Activated T-helper 9 cell treated with anti-CD3 and anti-CD28 coated beads, Interleukin-2, amount 50 U/mL, for 16 hours (primary cell): ENCODE measurements at regions not wholly inside any gene's neighbourhood (a gene's known extent, or its start where the extent isn't known, plus 50 kb on each side); places are given as distances from the start of the nearest gene placed in this dataset.

Source experiments
- DNase-seq: peaks from one replicate; pipeline ENCODE4 v3.0.0-alpha.2; 2020; ENCODE audit warnings: low read depth

- no peak for DNase-seq
These were observed 205.0 kb upstream of the ZNF462 start for GRCh38 chr9:106657926-106658325.

- no peak for DNase-seq
These were observed 194.4 kb upstream of the ZNF462 start for GRCh38 chr9:106668534-106668933.

DNA sequence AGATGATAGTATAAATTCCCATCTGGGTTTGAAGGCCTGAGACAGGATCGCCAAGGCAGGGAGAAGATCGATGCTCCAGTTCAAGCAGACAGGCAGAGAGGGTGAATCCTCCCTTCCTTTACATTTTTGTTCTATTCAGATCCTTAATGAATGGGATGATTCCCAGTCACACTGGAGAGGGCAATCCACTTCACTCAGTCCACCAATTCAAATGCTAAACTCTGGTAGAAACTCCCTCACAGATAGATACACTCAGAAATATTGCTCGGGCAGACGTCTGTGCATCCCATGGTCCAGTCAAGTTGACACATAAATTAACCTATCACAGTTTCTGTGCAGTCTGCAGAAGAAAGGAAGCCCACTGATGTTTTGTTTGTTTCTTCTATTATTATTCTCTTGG lies 193.1 kb upstream of the ZNF462 start:
- no peak for DNase-seq

DNA sequence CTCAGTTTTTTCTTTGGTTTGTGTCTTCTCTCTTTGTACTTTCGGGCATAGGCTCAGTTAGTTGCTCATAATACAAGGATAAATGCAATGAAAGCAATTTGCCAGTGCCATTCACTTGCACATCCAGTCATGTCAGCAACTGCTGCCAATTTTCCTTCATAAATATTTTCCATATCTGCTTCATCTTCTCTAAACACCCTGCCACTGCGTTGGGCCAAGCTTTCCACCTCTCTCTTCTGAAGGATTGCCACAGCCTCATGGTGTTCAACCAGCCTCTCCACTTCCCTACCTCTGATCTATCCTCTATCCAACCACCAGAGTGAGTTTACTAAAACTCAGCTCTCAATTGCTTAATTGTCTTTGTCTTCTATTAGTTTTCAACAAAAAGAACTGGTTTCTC lies 192.5 kb upstream of the ZNF462 start:
- DNase-seq: no peak

GRCh38 chr9:106675780-106676179 lies 187.2 kb upstream of the ZNF462 start:
- no peak for DNase-seq

- DNase-seq: no peak
These were observed 185.6 kb upstream of the ZNF462 start for GRCh38 chr9:106677374-106677773.

GRCh38 chr9:106677830-106678229 lies 185.1 kb upstream of the ZNF462 start:
- no peak for DNase-seq

- DNase-seq: no peak
These were observed 184.7 kb upstream of the ZNF462 start for GRCh38 chr9:106678273-106678672.

DNA sequence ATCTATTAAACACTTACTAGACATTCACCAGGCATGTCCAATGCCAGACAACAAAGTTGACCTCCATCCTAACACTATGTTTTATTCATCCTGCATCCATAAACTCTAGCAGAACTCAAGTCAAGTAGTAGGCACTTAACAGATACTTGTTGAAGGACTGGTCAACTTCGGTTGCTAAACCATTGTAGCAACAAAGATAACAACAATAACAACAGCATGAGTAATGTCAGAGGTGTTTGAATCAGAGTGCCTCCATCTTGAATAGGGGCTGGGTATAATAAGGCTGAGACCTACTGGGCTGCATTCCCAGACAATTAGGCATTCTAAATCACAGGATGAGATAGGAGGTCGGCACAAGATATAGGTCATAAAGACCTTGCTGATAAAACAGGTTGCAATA lies 180.5 kb upstream of the ZNF462 start:
- no peak for DNase-seq

- no peak for DNase-seq
These were observed 179.5 kb upstream of the ZNF462 start for GRCh38 chr9:106683454-106683853.

GRCh38 chr9:106684940-106685695 lies 177.8 kb upstream of the ZNF462 start:
- no peak for DNase-seq

GRCh38 chr9:106689089-106689488 lies 173.9 kb upstream of the ZNF462 start:
- no peak for DNase-seq

DNA sequence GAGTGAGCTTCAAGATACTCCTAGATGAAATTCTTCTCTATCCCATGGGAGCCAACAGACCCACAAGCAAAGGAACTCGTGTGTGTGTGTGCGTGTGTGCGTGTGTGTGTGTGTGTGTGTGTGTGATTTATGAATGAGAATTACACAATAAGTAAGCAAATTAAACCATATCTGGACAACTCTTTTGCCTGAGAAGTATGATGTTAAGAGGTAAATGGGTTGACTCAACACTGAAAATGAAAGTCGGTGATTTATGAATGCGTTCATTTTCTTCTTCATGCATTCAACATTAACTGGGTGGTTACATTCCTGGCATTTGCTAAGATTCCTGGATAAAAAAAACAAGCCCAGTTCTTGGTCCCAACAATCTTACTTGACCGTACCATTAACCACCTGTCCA lies 171.3 kb upstream of the ZNF462 start:
- no peak for DNase-seq

DNA sequence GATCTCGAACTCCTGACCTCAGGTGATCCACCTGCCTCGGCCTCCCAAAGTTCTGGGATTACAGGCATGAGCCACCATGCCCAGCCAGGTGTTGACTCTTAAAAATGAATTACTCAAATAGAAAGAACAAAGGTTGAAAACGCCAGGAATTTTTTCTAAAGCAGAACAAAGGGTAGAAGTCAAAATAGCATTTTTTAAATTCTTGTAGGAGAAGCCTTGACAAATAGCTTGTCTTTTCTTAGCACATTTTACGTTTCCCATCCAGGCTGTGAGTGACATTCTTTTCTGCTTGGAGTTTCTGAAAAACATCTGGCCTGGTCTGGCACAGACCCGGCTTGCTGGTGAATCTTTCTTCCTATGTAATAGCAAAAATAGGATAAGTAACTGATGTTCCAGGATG lies 169.4 kb upstream of the ZNF462 start:
- DNase-seq: no peak

- no peak for DNase-seq
These were observed 166.2 kb upstream of the ZNF462 start for GRCh38 chr9:106696804-106697203.

GRCh38 chr9:106697390-106697749 lies 165.6 kb upstream of the ZNF462 start:
- no peak for DNase-seq

DNA sequence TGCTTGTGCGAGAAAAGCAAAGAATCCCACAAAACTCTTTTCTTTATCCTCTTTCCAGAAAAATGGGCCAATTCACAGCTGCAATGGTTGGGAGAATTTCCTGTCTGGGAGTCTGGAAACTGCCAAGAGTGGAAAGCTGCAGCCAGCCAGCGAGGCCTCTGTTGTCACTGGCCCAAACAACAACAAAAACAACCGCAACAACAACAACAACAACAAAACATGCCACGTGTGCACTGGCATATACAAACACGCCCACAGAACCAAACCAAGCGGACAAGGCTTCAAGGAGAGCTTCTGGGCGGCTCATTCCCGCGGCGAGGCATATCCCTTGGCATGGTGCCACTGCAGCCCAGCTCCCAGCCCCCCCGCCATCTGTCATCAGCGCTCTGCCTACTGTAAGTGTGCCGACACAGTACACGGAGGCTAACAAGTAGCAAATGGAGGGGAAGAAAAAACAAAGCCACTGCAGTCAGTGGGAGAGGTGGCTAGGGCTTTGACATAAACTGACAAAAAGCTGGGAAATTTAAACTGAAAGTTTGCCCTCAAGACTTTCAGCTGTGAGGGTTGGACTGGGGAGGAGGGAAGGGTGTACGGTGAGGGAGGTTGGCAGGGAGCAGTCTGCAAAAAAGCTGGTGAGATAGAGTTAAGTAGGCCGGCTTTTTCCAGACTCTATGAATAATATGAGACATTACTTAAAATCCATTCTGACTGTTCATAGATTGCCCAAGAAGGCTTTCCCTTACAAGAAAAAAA lies 165.0 kb upstream of the ZNF462 start:
- DNase-seq: no peak

- DNase-seq: no peak
These were observed 162.3 kb upstream of the ZNF462 start for GRCh38 chr9:106700676-106701075.

DNA sequence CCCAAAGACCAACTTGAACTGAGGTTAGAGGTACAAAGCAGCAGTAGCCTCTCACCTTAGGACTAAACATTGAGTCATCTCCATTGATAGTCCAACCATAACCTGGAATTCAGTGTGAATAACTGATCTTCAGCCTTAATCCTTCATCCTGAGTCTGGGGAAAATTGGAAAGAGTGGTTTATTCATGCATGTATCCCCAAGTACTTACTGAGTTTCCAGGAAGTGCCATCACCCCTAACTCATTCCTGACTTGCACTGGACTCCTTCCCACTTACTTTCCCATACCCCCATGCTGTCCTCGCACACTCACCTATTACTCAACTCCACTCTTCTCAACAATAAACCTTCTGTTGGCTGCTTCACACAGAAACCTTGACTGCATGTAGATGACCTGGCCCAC lies 161.4 kb upstream of the ZNF462 start:
- DNase-seq: no peak

- DNase-seq: no peak
These were observed 158.8 kb upstream of the ZNF462 start for GRCh38 chr9:106704056-106704615.

DNA sequence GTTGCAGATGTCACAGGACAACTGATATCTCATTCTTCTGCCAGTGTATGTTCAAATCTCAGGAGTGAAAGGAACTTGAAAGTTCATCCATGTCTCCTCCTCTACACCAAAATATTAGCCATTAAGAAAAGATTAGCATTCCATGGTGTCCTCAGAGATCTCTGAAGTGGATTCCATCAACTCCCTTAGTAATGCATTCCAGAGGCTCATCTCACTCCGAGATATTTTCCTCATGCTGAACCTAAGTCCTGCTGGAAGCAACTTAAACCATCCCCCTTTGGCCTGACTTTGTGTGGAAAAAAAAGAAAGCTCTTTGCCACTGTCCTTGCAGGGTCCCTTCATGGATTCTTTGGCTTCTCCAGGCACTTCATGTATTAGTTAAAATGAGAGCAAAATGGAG lies 155.7 kb upstream of the ZNF462 start:
- no peak for DNase-seq

GRCh38 chr9:106707738-106708474 lies 155.1 kb upstream of the ZNF462 start:
- DNase-seq: no peak
